Activated CD8-positive, alpha-beta T cell treated with anti-CD3 and anti-CD28 coated beads for 36 hours (primary cell): ENCODE measurements at regions not wholly inside any gene's neighbourhood (a gene's known extent, or its start where the extent isn't known, plus 50 kb on each side); places are given as distances from the start of the nearest gene placed in this dataset.

Experiments used
- ATAC-seq: fragments of 200-7000 bp; cut with Tn5 transposase; one replicate; pipeline ENCODE4 v1.10.0; 2021; ENCODE audit warnings: mild to moderate bottlenecking, moderate library complexity
- CTCF ChIA-PET: fragments of 350-600 bp; sonication (Branson Sonifier 250); formaldehyde crosslinking; loops from one replicate; lab custom pipeline; 2021; ENCODE audit warnings: antibody characterized with exemption; lab: Charles Lee
- POLR2A ChIA-PET: fragments of 350-600 bp; sonication (Branson Sonifier 250); formaldehyde crosslinking; loops from one replicate; lab custom pipeline; 2021; ENCODE audit warnings: antibody characterized with exemption; lab: Charles Lee
- DNase-seq: peaks from one replicate; pipeline ENCODE4 v3.0.0-alpha.2; 2020
- H3K27ac Mint-ChIP-seq: one replicate; pipeline ENCODE4 v1.8.0; 2021; ENCODE audit warnings: mild to moderate bottlenecking, mixed read lengths
- H3K27me3 Mint-ChIP-seq: one replicate; pipeline ENCODE4 v1.8.0; 2021; ENCODE audit warnings: mixed read lengths
- H3K36me3 Mint-ChIP-seq: one replicate; pipeline ENCODE4 v1.8.0; 2021; ENCODE audit warnings: low read depth, mixed read lengths
- H3K4me1 Mint-ChIP-seq: one replicate; pipeline ENCODE4 v1.8.0; 2021; ENCODE audit warnings: low read depth, mixed read lengths
- H3K4me3 Mint-ChIP-seq: one replicate; pipeline ENCODE4 v1.8.0; 2021; ENCODE audit warnings: mild to moderate bottlenecking, moderate library complexity, mixed read lengths
- H3K9me3 Mint-ChIP-seq: one replicate; pipeline ENCODE4 v1.8.0; 2021; ENCODE audit warnings: mixed read lengths
- intact Hi-C: fragments of 100-400 bp; cut with micrococcal nuclease; formaldehyde crosslinking; loops from one replicate; pipeline ENCODE4 v1.10.0; 2022
- TF ChIP-seq, protein P1 (sequence below): fragments of 200-600 bp; IDR thresholded peaks from one replicate; pipeline ENCODE4 v1.8.0; 2022; ENCODE audit warnings: antibody characterized with exemption, mild to moderate bottlenecking

DNA sequence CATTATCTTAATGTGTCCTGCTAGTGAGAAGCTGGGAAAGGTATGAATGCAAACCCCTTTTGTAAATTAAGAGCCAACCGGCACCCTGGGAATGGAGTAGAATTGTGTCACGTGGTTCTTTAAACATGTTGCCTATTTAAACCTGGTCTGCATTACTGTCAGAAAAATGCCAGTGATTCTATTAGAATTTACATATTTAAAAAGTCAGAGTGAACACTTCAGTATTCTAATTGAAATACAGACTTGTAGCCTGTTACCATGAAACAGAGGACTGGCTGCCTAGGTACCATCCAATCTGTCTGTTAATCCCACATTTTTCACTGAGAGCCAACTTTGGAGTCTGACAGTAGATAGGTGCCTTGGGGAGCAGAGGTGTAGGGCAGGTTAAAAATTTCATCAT lies 652.3 kb upstream of the ARGLU1 start:
- ATAC-seq (no peak), DNase-seq (no peak)
- ChIA-PET CTCF (no interaction called here), POLR2A (no interaction called here)
- intact Hi-C loops, result no loop called here
- H3K27ac Mint-ChIP-seq, result no peak overlapping the region
- H3K4me1 Mint-ChIP-seq, result no peaks in the 10 kb centered on the region
- H3K27me3 Mint-ChIP-seq, result no peaks in the 10 kb centered on the region
- no peaks in the 10 kb centered on the region for H3K36me3 Mint-ChIP-seq
- TF ChIP-seq, protein P1, sequence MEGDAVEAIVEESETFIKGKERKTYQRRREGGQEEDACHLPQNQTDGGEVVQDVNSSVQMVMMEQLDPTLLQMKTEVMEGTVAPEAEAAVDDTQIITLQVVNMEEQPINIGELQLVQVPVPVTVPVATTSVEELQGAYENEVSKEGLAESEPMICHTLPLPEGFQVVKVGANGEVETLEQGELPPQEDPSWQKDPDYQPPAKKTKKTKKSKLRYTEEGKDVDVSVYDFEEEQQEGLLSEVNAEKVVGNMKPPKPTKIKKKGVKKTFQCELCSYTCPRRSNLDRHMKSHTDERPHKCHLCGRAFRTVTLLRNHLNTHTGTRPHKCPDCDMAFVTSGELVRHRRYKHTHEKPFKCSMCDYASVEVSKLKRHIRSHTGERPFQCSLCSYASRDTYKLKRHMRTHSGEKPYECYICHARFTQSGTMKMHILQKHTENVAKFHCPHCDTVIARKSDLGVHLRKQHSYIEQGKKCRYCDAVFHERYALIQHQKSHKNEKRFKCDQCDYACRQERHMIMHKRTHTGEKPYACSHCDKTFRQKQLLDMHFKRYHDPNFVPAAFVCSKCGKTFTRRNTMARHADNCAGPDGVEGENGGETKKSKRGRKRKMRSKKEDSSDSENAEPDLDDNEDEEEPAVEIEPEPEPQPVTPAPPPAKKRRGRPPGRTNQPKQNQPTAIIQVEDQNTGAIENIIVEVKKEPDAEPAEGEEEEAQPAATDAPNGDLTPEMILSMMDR, result no peak
- no peaks in the 10 kb centered on the region for H3K9me3 Mint-ChIP-seq
- no peak overlapping the region for H3K4me3 Mint-ChIP-seq

DNA sequence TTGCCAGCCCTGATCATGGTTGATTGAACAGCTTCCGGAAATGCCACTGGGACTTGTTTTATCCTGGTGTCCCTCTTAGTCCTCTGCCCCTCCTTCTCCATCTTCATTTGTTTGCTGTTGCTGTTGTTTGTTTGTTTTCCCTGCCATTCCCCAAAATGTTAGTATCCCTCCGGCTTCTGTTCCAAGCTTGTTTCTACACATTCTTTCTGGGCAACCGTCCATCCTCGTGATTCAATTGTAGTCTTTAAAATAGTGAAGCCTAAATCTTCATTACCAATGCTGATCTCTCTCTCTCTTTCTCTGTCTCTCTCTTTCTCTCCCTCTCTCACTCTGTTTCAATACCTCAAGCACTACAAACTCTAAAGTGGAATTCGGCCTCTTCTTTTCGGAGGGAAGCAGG lies 649.3 kb upstream of the ARGLU1 start:
- CTCF ChIA-PET, result interaction anchor here (1.7 kb wide), 1 partner anchor 14 kb away, joined by 6 read pairs; no protein-coding TSS in a partner anchor
- Mint-ChIP-seq H3K9me3 (no peaks in the 10 kb centered on the region), H3K4me3 (no peak overlapping the region), H3K27me3 (no peaks in the 10 kb centered on the region), H3K4me1 (no peaks in the 10 kb centered on the region), H3K36me3 (no peaks in the 10 kb centered on the region), H3K27ac (no peak overlapping the region)
- TF ChIP-seq, protein P1, result no peak
- DNase-seq (no peak), ATAC-seq (no peak)
- POLR2A ChIA-PET, result no interaction called here
- intact Hi-C loops, result no loop called here

- ATAC-seq (no peak), DNase-seq (no peak)
- no peaks in the 10 kb centered on the region for H3K4me1 Mint-ChIP-seq
- TF ChIP-seq, protein P1, result no peak
- ChIA-PET POLR2A (no interaction called here), CTCF (interaction anchor here (1.5 to 1.7 kb wide), 3 partner anchors 11 to 434 kb away, joined by 4 to 6 read pairs (median 5); no protein-coding TSS in a partner anchor)
- no peaks in the 10 kb centered on the region for H3K9me3 Mint-ChIP-seq
- intact Hi-C loops, result no loop called here
- no peaks in the 10 kb centered on the region for H3K27me3 Mint-ChIP-seq
- no peaks in the 10 kb centered on the region for H3K36me3 Mint-ChIP-seq
- no peak overlapping the region for H3K27ac Mint-ChIP-seq
- H3K4me3 Mint-ChIP-seq, result no peak overlapping the region
Observed at GRCh38 chr13:107216046-107216755, 648.3 kb upstream of the ARGLU1 start.

- peak; percentile 72 for ATAC-seq
- ChIA-PET POLR2A (no interaction called here), CTCF (interaction anchor here (0.7 to 1.9 kb wide), 11 partner anchors 8 to 944 kb away, joined by 3 to 15 read pairs (median 4); no protein-coding TSS in a partner anchor)
- no peaks in the 10 kb centered on the region for H3K27me3 Mint-ChIP-seq
- intact Hi-C loops, result loop anchor here (5.0 kb wide), 2 partner anchors 436 to 931 kb away; no protein-coding TSS in a partner anchor
- no peaks in the 10 kb centered on the region for H3K36me3 Mint-ChIP-seq
- H3K4me3 Mint-ChIP-seq, result no peak overlapping the region
- no peak overlapping the region for H3K27ac Mint-ChIP-seq
- H3K9me3 Mint-ChIP-seq, result no peaks in the 10 kb centered on the region
- DNase-seq, result peak; percentile 72
- TF ChIP-seq, protein P1, result peak; percentile 89
- no peaks in the 10 kb centered on the region for H3K4me1 Mint-ChIP-seq
Observed at GRCh38 chr13:107211073-107211472, 643.1 kb upstream of the ARGLU1 start.

GRCh38 chr13:107210723-107211030 lies 642.7 kb upstream of the ARGLU1 start:
- no peaks in the 10 kb centered on the region for H3K36me3 Mint-ChIP-seq
- no peak for ATAC-seq
- no peaks in the 10 kb centered on the region for H3K4me1 Mint-ChIP-seq
- POLR2A ChIA-PET, result no interaction called here
- no peaks in the 10 kb centered on the region for H3K27me3 Mint-ChIP-seq
- no peak overlapping the region for H3K27ac Mint-ChIP-seq
- no peak for DNase-seq
- H3K4me3 Mint-ChIP-seq, result no peak overlapping the region
- CTCF ChIA-PET, result interaction anchor here (0.8 to 1.9 kb wide), 6 partner anchors 11 to 955 kb away, joined by 3 to 15 read pairs (median 4); no protein-coding TSS in a partner anchor
- TF ChIP-seq, protein P1, result no peak
- H3K9me3 Mint-ChIP-seq, result no peaks in the 10 kb centered on the region
- intact Hi-C loops, result loop anchor here (5.0 kb wide), 2 partner anchors 437 to 932 kb away; no protein-coding TSS in a partner anchor
